Trophoblast cell (in vitro differentiated cells and primary cell): ENCODE measurements at regions not wholly inside any gene's neighbourhood (a gene's known extent, or its start where the extent isn't known, plus 50 kb on each side); places are given as distances from the start of the nearest gene placed in this dataset.

Experiments
- DNase-seq, 2 donors: peaks; one replicate each; pipeline ENCODE4 v3.0.0-alpha.2; 2016
- H2AFZ ChIP-seq: 2 replicates; pipeline ENCODE4 v1.6.1; 2013; ENCODE audit warnings: low read length, moderate library complexity, mild to moderate bottlenecking; ENCODE audit not compliant: insufficient read depth, poor library complexity
- H2AK5ac ChIP-seq: 2 replicates; pipeline ENCODE4 v1.6.1; 2013; ENCODE audit warnings: mild to moderate bottlenecking, low read length
- H2BK120ac ChIP-seq: 2 replicates; pipeline ENCODE4 v1.6.1; 2013; ENCODE audit warnings: low read length, mild to moderate bottlenecking, moderate library complexity; ENCODE audit not compliant: insufficient read depth, poor library complexity
- H2BK12ac ChIP-seq: 2 replicates; pipeline ENCODE4 v1.6.1; 2013; ENCODE audit warnings: mild to moderate bottlenecking, low read length, moderate library complexity
- H2BK5ac ChIP-seq: 2 replicates; pipeline ENCODE4 v1.6.1; 2013; ENCODE audit warnings: low read length, low read depth, moderate library complexity, mild to moderate bottlenecking; ENCODE audit not compliant: poor library complexity
- H3K14ac ChIP-seq: 2 replicates; pipeline ENCODE4 v1.6.1; 2013; ENCODE audit warnings: mild to moderate bottlenecking, low read length
- H3K18ac ChIP-seq: 2 replicates; pipeline ENCODE4 v1.6.1; 2013; ENCODE audit warnings: mild to moderate bottlenecking, low read length
- H3K23ac ChIP-seq: 2 replicates; pipeline ENCODE4 v1.6.1; 2013; ENCODE audit warnings: low read length
- H3K27ac ChIP-seq: 2 replicates; pipeline ENCODE4 v1.5.1; 2013; ENCODE audit warnings: low read depth, mild to moderate bottlenecking, inconsistent platforms, low read length, moderate library complexity
- H3K27me3 ChIP-seq: 2 replicates; pipeline ENCODE4 v1.6.1; 2013; ENCODE audit warnings: inconsistent platforms, mild to moderate bottlenecking, low read length, moderate library complexity; ENCODE audit not compliant: insufficient read depth
- H3K36me3 ChIP-seq, 2 experiments: 1 replicate in 1 of 2; 2 replicates in 1 of 2; pipeline ENCODE4 v1.6.1; 2013; ENCODE audit warnings: low read length in 2 of 2, mild to moderate bottlenecking in 2 of 2, moderate library complexity in 1 of 2; ENCODE audit not compliant: insufficient read depth in 2 of 2, control insufficient read depth in 1 of 2
- H3K4ac ChIP-seq: 2 replicates; pipeline ENCODE4 v1.6.1; 2013; ENCODE audit warnings: low read depth, mild to moderate bottlenecking, low read length, moderate library complexity
- H3K4me1 ChIP-seq, 2 experiments: 1 replicate in 1 of 2; 2 replicates in 1 of 2; pipeline ENCODE4 v1.6.1; 2013; ENCODE audit warnings: low read length in 2 of 2, mild to moderate bottlenecking in 2 of 2, moderate library complexity in 1 of 2; ENCODE audit not compliant: insufficient read depth in 2 of 2, control insufficient read depth in 1 of 2
- H3K4me2 ChIP-seq: 2 replicates; pipeline ENCODE4 v1.6.1; 2013; ENCODE audit warnings: inconsistent platforms, mild to moderate bottlenecking, low read length, moderate library complexity
- H3K4me3 ChIP-seq: 2 replicates; pipeline ENCODE4 v1.5.1; 2013; ENCODE audit warnings: mild to moderate bottlenecking, low read depth, low read length, inconsistent platforms
- H3K79me1 ChIP-seq: one replicate; pipeline ENCODE4 v1.6.1; 2013; ENCODE audit warnings: low read length
- H3K79me2 ChIP-seq: 2 replicates; pipeline ENCODE4 v1.6.1; 2013; ENCODE audit warnings: low read length, mild to moderate bottlenecking; ENCODE audit not compliant: control insufficient read depth, insufficient read depth, poor library complexity
- H3K9ac ChIP-seq: 2 replicates; pipeline ENCODE4 v1.6.1; 2013; ENCODE audit warnings: mild to moderate bottlenecking, low read length
- H3K9me3 ChIP-seq: 2 replicates; pipeline ENCODE4 v1.6.1; 2013; ENCODE audit warnings: low read depth, mild to moderate bottlenecking, control low read depth, inconsistent platforms, low read length; ENCODE audit not compliant: insufficient read depth
- H4K12ac ChIP-seq: 2 replicates; pipeline ENCODE4 v1.6.1; 2013; ENCODE audit warnings: low read depth, mild to moderate bottlenecking, low read length, moderate library complexity
- H4K8ac ChIP-seq: 2 replicates; pipeline ENCODE4 v1.6.1; 2013; ENCODE audit warnings: low read depth, mild to moderate bottlenecking, low read length, moderate library complexity
- H4K91ac ChIP-seq: one replicate; pipeline ENCODE4 v1.6.1; 2013; ENCODE audit warnings: low read depth, mild to moderate bottlenecking, low read length, moderate library complexity
- WGBS: extraction: QIAGEN DNeasy Blood & Tissue Kit; methylation state at CpG from one replicate; pipeline ENCODE4 v1.1.7; 2013; ENCODE audit warnings: missing lambda C conversion rate; ENCODE audit not compliant: insufficient read length, insufficient coverage; ENCODE audit errors: extremely low coverage; 5-methylcytosine and 5-hydroxymethylcytosine counted together

DNA sequence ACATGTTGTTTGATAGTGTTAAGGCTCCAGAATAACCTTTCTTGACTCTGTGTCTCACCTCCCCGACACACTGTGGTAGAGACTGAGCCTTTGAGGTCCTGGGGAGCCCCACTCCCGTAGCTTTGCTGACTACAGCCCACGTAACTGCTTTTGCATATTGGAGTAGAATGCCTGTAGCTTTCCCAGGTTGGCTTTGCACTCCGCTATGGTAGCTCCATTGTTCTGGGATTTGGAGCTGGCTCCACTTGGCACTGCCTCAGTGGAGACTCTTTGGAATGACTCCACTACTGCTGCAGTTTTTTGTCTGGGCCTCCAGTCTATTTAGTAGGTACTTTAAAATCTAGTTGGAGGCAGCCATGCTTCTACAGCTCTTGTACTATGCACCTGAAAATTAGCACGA is 56.2 kb upstream of the ANXA1 start:
- no peak overlapping the region for H4K91ac ChIP-seq
- H3K4me1 ChIP-seq, result peaks cover 0 to 3% of the 10 kb centered on the region in 2 experiments
- no peak overlapping the region for H3K4ac ChIP-seq
- no peak overlapping the region for H3K14ac ChIP-seq
- no peaks in the 10 kb centered on the region for H3K9me3 ChIP-seq
- H3K36me3 ChIP-seq, result no peaks in the 10 kb centered on the region
- H4K8ac ChIP-seq, result no peak overlapping the region
- H2AK5ac ChIP-seq, result no peak overlapping the region
- no peak overlapping the region for H3K4me3 ChIP-seq
- no peaks in the 10 kb centered on the region for H3K79me1 ChIP-seq
- H3K4me2 ChIP-seq, result no peak overlapping the region
- no peak overlapping the region for H2AFZ ChIP-seq
- no peak overlapping the region for H2BK12ac ChIP-seq
- WGBS, result no CpG with 5 or more reads among the region's 5 CpGs
- H2BK120ac ChIP-seq, result no peak overlapping the region
- H3K27ac ChIP-seq, result no peak overlapping the region
- no peak overlapping the region for H3K18ac ChIP-seq
- H3K9ac ChIP-seq, result no peak overlapping the region
- H4K12ac ChIP-seq, result no peak overlapping the region
- H3K23ac ChIP-seq, result no peak overlapping the region
- H3K79me2 ChIP-seq, result no peaks in the 10 kb centered on the region
- no peaks in the 10 kb centered on the region for H3K27me3 ChIP-seq
- H2BK5ac ChIP-seq, result no peak overlapping the region
- DNase-seq, result no peak

DNA sequence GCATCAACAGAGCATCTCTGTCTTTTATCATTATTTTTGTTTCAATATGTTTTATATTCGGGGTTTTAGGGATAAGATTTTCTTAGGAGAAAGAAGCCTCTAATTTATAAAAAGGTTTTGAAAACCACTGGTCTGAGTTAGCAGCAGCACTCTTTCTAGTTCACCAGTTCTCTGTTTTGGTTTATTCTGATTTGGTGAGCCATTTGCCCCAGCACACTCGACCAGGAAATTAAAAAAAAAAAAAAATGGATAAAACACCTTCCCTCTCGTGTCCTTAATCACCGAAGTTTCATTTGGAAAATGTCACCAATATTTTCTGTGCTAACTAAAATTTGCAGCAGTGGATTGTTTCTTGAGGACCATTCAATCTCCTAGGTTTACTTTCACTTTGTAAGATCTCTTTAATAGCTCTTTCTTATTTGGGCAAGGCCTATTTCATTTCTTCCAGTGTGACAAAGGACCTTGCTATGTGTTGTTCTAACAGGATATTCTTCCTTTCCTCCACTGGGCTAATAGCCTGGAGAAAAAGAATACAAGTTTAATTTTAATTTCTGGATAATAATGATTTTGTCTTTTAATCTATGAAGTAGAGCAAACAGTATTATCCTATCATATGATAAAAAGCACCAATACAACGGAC is 57.8 kb upstream of the ANXA1 start:
- Histone ChIP-seq H2AK5ac (no peak overlapping the region), H2BK5ac (no peak overlapping the region), H3K27ac (no peak overlapping the region), H3K79me2 (no peaks in the 10 kb centered on the region), H3K4me3 (no peak overlapping the region), H2BK12ac (no peak overlapping the region), H3K9me3 (no peaks in the 10 kb centered on the region), H3K79me1 (no peaks in the 10 kb centered on the region), H4K8ac (no peak overlapping the region), H2AFZ (no peak overlapping the region), H3K18ac (no peak overlapping the region), H3K9ac (no peak overlapping the region), H2BK120ac (no peak overlapping the region), H3K36me3 (no peaks in the 10 kb centered on the region), H3K4ac (no peak overlapping the region), H3K4me2 (no peak overlapping the region), H3K4me1 (no peaks in the 10 kb centered on the region), H3K23ac (no peak overlapping the region), H3K14ac (no peak overlapping the region), H4K91ac (no peak overlapping the region), H3K27me3 (no peaks in the 10 kb centered on the region), H4K12ac (no peak overlapping the region)
- whole genome bisulfite sequencing, result no CpG with 5 or more reads among the region's 5 CpGs
- no peak for DNase-seq

DNA sequence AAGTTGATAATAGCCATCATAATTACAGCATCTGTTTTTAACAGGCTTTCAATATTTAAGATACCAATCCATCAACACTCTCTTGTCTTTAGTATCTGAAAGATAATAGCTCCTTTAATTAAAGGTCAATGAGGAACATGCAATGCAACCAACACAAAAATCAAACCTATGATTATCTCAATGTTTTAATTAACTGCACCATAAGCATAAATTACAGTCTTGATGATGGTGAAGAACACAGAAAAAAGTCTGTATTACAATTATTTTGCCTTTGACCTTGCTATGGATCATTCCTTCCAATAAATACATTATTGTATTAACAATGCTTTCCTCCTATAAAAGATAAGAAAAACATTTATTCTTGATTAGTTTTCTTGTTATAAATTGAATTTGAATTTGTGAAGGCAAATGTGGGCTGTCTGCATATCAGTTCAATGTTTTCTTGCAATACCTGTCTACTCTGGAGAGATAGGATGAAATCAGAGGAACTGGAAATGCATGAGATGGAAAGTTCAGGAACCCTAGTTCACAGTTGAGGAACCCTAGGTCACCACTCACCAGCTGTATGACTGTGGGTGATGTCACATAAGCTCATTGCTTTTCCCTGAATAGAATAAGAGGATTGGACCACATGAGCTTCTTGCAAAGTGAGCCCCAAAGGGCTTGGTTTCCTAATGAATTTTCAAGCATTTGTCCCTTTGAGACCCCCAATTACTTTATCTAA is 58.5 kb upstream of the ANXA1 start:
- H4K8ac ChIP-seq, result no peak overlapping the region
- no peak overlapping the region for H3K23ac ChIP-seq
- H3K9me3 ChIP-seq, result no peaks in the 10 kb centered on the region
- no peak overlapping the region for H4K12ac ChIP-seq
- no peak overlapping the region for H3K4me3 ChIP-seq
- no peak overlapping the region for H3K14ac ChIP-seq
- no peaks in the 10 kb centered on the region for H3K4me1 ChIP-seq
- H3K27me3 ChIP-seq, result no peaks in the 10 kb centered on the region
- no peak for DNase-seq
- no peak overlapping the region for H3K4me2 ChIP-seq
- no peak overlapping the region for H4K91ac ChIP-seq
- no peak overlapping the region for H2AK5ac ChIP-seq
- H3K18ac ChIP-seq, result no peak overlapping the region
- H3K27ac ChIP-seq, result no peak overlapping the region
- no peak overlapping the region for H2BK120ac ChIP-seq
- no peaks in the 10 kb centered on the region for H3K36me3 ChIP-seq
- H3K79me1 ChIP-seq, result no peaks in the 10 kb centered on the region
- no peak overlapping the region for H2BK5ac ChIP-seq
- H2AFZ ChIP-seq, result no peak overlapping the region
- no peaks in the 10 kb centered on the region for H3K79me2 ChIP-seq
- H2BK12ac ChIP-seq, result no peak overlapping the region
- no peak overlapping the region for H3K4ac ChIP-seq
- no peak overlapping the region for H3K9ac ChIP-seq

DNA sequence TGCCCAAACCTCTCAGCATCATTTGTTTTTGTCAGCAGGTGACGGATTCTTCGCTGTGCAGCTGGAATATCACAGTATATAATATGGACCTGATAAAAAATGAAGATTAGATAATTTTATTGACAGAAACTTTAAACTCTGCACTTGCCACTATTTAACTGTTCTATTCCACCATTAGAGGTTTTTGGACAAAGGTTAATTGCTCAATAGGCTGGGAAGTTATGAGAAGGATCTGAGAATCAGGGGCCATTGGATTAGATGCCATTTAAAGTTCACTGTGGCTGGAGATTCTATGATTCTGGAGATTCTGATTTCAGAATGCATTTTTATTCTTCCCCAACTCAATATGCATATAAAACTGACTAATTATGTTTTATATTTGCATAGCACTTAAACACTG is 59.8 kb upstream of the ANXA1 start:
- Histone ChIP-seq H3K4me1 (no peaks in the 10 kb centered on the region), H3K4ac (no peak overlapping the region), H3K79me1 (no peaks in the 10 kb centered on the region), H4K91ac (no peak overlapping the region), H3K4me2 (no peak overlapping the region), H3K9me3 (no peaks in the 10 kb centered on the region), H2AFZ (no peak overlapping the region), H3K14ac (no peak overlapping the region), H4K12ac (no peak overlapping the region), H3K23ac (no peak overlapping the region), H2BK12ac (no peak overlapping the region), H3K9ac (no peak overlapping the region), H4K8ac (no peak overlapping the region), H3K4me3 (no peak overlapping the region), H3K27ac (no peak overlapping the region), H3K27me3 (no peaks in the 10 kb centered on the region), H2BK5ac (no peak overlapping the region), H3K36me3 (no peaks in the 10 kb centered on the region), H3K18ac (no peak overlapping the region), H3K79me2 (no peaks in the 10 kb centered on the region), H2BK120ac (no peak overlapping the region), H2AK5ac (no peak overlapping the region)
- no peak for DNase-seq
- no CpG with 5 or more reads among the region's 2 CpGs for WGBS
